HCT116 (cell line): ENCODE measurements at regions not wholly inside any gene's neighbourhood (a gene's known extent, or its start where the extent isn't known, plus 50 kb on each side); places are given as distances from the start of the nearest gene placed in this dataset.

ENCODE experiments used
- ATAC-seq: fragments of 200-7000 bp; cut with Tn5 transposase; 2 replicates; pipeline ENCODE4 v1.9.1; 2020; ENCODE audit warnings: mild to moderate bottlenecking, moderate library complexity
- BruUV-seq: library from RNA; stranded (reverse); fragments of 400-500 nt; replicated peaks from 2 replicates; lab custom pipeline; 2021; lab: Mats Ljungman, UMichigan
- CTCF ChIA-PET: fragments of 300-600 bp; sonication (Branson Sonifier 250); formaldehyde crosslinking; loops from one replicate; lab custom pipeline; 2021; ENCODE audit warnings: antibody characterized with exemption; lab: Charles Lee
- POLR2A ChIA-PET: fragments of 300-600, 350-600 bp; sonication (Branson Sonifier 250); formaldehyde crosslinking; loops from one replicate; lab custom pipeline; 2021; ENCODE audit warnings: antibody characterized with exemption; lab: Charles Lee
- RAD21 ChIA-PET, 2 experiments: fragments of 300-600 bp; sonication (Branson Sonifier 250); formaldehyde crosslinking; loops; one replicate each; lab custom pipeline; 2023; ENCODE audit warnings: low total read pairs in 2 of 2; ENCODE audit not compliant: uncharacterized antibody in 2 of 2, unreplicated experiment in 2 of 2, low non-redundant PET in 1 of 2; lab: Charles Lee
- DNase-seq: peaks from one replicate; pipeline ENCODE4 v3.0.0-alpha.2; 2010; ENCODE audit warnings: low read depth, low spot score
- H2AFZ ChIP-seq: fragments of 200-600 bp; shearing (Covaris generic), sonication (generic); 2 replicates; pipeline ENCODE4 v1.6.1; 2017; ENCODE audit warnings: low read depth, mixed run types, mixed read lengths, antibody characterized with exemption, low read length; ENCODE audit not compliant: poor library complexity, severe bottlenecking
- H3K27ac ChIP-seq: 2 replicates; pipeline ENCODE4 v1.5.1; 2012; ENCODE audit warnings: low read depth, low read length
- H3K27me3 ChIP-seq: fragments of 200-600 bp; sonication (generic); 2 replicates; pipeline ENCODE4 v1.6.1; 2016; ENCODE audit warnings: mixed run types, low read length, mixed read lengths; ENCODE audit not compliant: insufficient read depth
- H3K36me3 ChIP-seq, 2 experiments: fragments of 200-500 bp in 1 of 2; fragments of 200-600 bp in 1 of 2; sonication (Bioruptor generic) in 1 of 2; sonication (generic) in 1 of 2; 2 replicates each; pipeline versions ENCODE4 v1.5.1 to v1.6.1; 2014 to 2016; ENCODE audit warnings: low read length in 2 of 2, inconsistent platforms in 1 of 2, mixed read lengths in 1 of 2, mixed run types in 1 of 2; ENCODE audit not compliant: insufficient read depth in 2 of 2, control insufficient read depth in 1 of 2
- H3K4me1 ChIP-seq, 2 experiments: fragments of 200-600 bp in 1 of 2; sonication (generic) in 1 of 2; 2 replicates each; pipeline versions ENCODE4 v1.5.1 to v1.6.1; 2012 to 2017; ENCODE audit warnings: low read length in 2 of 2, inconsistent platforms in 1 of 2, mild to moderate bottlenecking in 1 of 2, mixed read lengths in 1 of 2, mixed run types in 1 of 2, moderate library complexity in 1 of 2; ENCODE audit not compliant: insufficient read depth in 2 of 2, control insufficient read depth in 1 of 2
- H3K4me2 ChIP-seq: fragments of 200-600 bp; sonication (generic); 2 replicates; pipeline ENCODE4 v1.6.1; 2017; ENCODE audit warnings: mixed run types, low read length, mixed read lengths
- H3K4me3 ChIP-seq, 2 experiments: fragments of 200-600 bp in 1 of 2; sonication (generic) in 1 of 2; replicated peaks in 1 of 2; 2 replicates each; pipeline ENCODE4 v1.5.1; 2011 to 2016; ENCODE audit warnings: low read length in 2 of 2, control low read depth in 1 of 2, low read depth in 1 of 2, mild to moderate bottlenecking in 1 of 2, mixed read lengths in 1 of 2, mixed run types in 1 of 2
- H3K79me2 ChIP-seq: fragments of 200-600 bp; sonication (generic); 2 replicates; pipeline ENCODE4 v1.6.1; 2017; ENCODE audit warnings: mild to moderate bottlenecking, mixed run types, low read length, moderate library complexity, mixed read lengths; ENCODE audit not compliant: insufficient read depth
- H3K9ac ChIP-seq: fragments of 200-600 bp; sonication (generic); 2 replicates; pipeline ENCODE4 v1.6.1; 2016; ENCODE audit warnings: low read length, mixed read lengths
- H3K9me2 ChIP-seq: fragments of 200-600 bp; sonication (generic), shearing (Covaris generic); 2 replicates; pipeline ENCODE4 v1.6.1; 2017; ENCODE audit warnings: mixed run types, mild to moderate bottlenecking, moderate library complexity; ENCODE audit not compliant: insufficient read depth
- H3K9me3 ChIP-seq, 2 experiments: fragments of 200-500 bp in 1 of 2; fragments of 200-600 bp in 1 of 2; sonication (Bioruptor generic) in 1 of 2; sonication (generic) in 1 of 2; 2 replicates each; pipeline ENCODE4 v1.6.1; 2014 to 2017; ENCODE audit warnings: low read length in 2 of 2, mixed read lengths in 2 of 2, inconsistent platforms in 1 of 2, low read depth in 1 of 2, mild to moderate bottlenecking in 1 of 2, mixed run types in 1 of 2, moderate library complexity in 1 of 2; ENCODE audit not compliant: control insufficient read depth in 1 of 2, insufficient read depth in 1 of 2
- H4K20me1 ChIP-seq: fragments of 200-600 bp; sonication (generic), shearing (Covaris generic); 2 replicates; pipeline ENCODE4 v1.6.1; 2017; ENCODE audit warnings: mixed run types, mild to moderate bottlenecking, moderate library complexity; ENCODE audit not compliant: insufficient read depth
- ATF3 ChIP-seq: IDR thresholded peaks from 2 replicates; pipeline ENCODE4 v1.6.1; 2012
- CBX3 ChIP-seq: IDR thresholded peaks from 2 replicates; pipeline ENCODE4 v1.6.1; 2012; ENCODE audit warnings: low read depth
- CTCF ChIP-seq, 3 experiments: fragments of 200-600 bp in 1 of 3; sonication (generic) in 1 of 3; IDR thresholded peaks in 2 of 3; conservative IDR thresholded peaks in 1 of 3; 2 replicates each; pipeline ENCODE4 v1.5.1; 2012 to 2017; ENCODE audit warnings: low read depth in 2 of 3, low read length in 2 of 3, antibody characterized with exemption in 1 of 3, borderline replicate concordance in 1 of 3, control low read depth in 1 of 3, mild to moderate bottlenecking in 1 of 3, mixed read lengths in 1 of 3, mixed run types in 1 of 3, moderate library complexity in 1 of 3; ENCODE audit not compliant: insufficient read depth in 1 of 3
- EGR1 ChIP-seq: IDR thresholded peaks from 2 replicates; pipeline ENCODE4 v1.6.1; 2012; ENCODE audit warnings: low read depth
- RAD21 ChIP-seq: IDR thresholded peaks from 2 replicates; pipeline ENCODE4 v1.6.1; 2012; ENCODE audit warnings: low read depth, mild to moderate bottlenecking
- SP1 ChIP-seq: IDR thresholded peaks from 2 replicates; pipeline ENCODE4 v1.6.1; 2012; ENCODE audit warnings: low read depth
- SRF ChIP-seq: IDR thresholded peaks from 2 replicates; pipeline ENCODE4 v1.6.1; 2012; ENCODE audit warnings: low read depth
- YY1 ChIP-seq: IDR thresholded peaks from 2 replicates; pipeline ENCODE4 v1.6.1; 2011; ENCODE audit warnings: low read length, low read depth, moderate library complexity, mild to moderate bottlenecking; ENCODE audit not compliant: insufficient replicate concordance; ENCODE audit errors: extremely low read depth
- ZNF274 ChIP-seq: fragments of 200-500 bp; sonication (Bioruptor generic); IDR thresholded peaks from 2 replicates; pipeline ENCODE4 v1.6.1; 2014; ENCODE audit warnings: mild to moderate bottlenecking, low read depth, low read length, inconsistent platforms
- intact Hi-C: fragments of 100-400 bp; cut with micrococcal nuclease; formaldehyde crosslinking; loops from 2 replicates; pipeline ENCODE4 v1.10.0; 2022

- no peak overlapping the region for H3K4me2 ChIP-seq
- H3K36me3 ChIP-seq = no peaks in the 10 kb centered on the region
- no peaks in the 10 kb centered on the region for H3K79me2 ChIP-seq
- no peak for TF ChIP-seq ATF3
- peak; percentile 42; the same call in 1 of the 2 replicates for TF ChIP-seq RAD21
- no peak for TF ChIP-seq EGR1
- no peak for TF ChIP-seq SP1
- peak in 2 of 3 experiments; percentile 25 to 33; a peak in 4 of 6 replicates for TF ChIP-seq CTCF (IDR thresholded peaks at IDR 0.05 in 2 of 3, conservative IDR thresholded peaks at IDR 0.05 in 1 of 3; ENCODE audit: borderline replicate concordance in 1 of 3, insufficient read depth in 1 of 3, low read depth in 2 of 3, low read length in 2 of 3)
- ChIA-PET CTCF (no interaction called here), RAD21 (no interaction called here), POLR2A (interaction anchor here (0.7 kb wide), 1 partner anchor 740 kb away, joined by 3 read pairs; no protein-coding TSS in a partner anchor)
- H3K9me2 ChIP-seq = no peaks in the 10 kb centered on the region
- no peak overlapping the region for H3K4me3 ChIP-seq
- no TSS peak for BruUV-seq
- no peak overlapping the region for H3K27ac ChIP-seq
- no peak overlapping the region for H3K9ac ChIP-seq
- intact Hi-C loops = no loop called here
- peaks cover 12% of the 10 kb centered on the region for H3K27me3 ChIP-seq
- DNase-seq = no peak
- no peaks in the 10 kb centered on the region for H3K9me3 ChIP-seq
- no peaks in the 10 kb centered on the region for H3K4me1 ChIP-seq
- no peak overlapping the region for H2AFZ ChIP-seq
- peak; percentile 66 for ATAC-seq
- H4K20me1 ChIP-seq = no peaks in the 10 kb centered on the region
These were observed 288.6 kb downstream of the NDUFA10 start for GRCh38 chr2:239736358-239737143.

GRCh38 chr2:239735829-239736357, 289.2 kb downstream of the NDUFA10 start:
- TF ChIP-seq YY1 (no peak), CTCF (IDR thresholded peaks at IDR 0.05 in 2 of 3, conservative IDR thresholded peaks at IDR 0.05 in 1 of 3; ENCODE audit: borderline replicate concordance in 1 of 3, insufficient read depth in 1 of 3, low read depth in 2 of 3, low read length in 2 of 3) (no peak), SRF (no peak), CBX3 (no peak), ZNF274 (no peak), EGR1 (no peak)
- H3K27me3 ChIP-seq = peaks cover 13% of the 10 kb centered on the region
- H3K9ac ChIP-seq = no peak overlapping the region
- ChIA-PET CTCF (no interaction called here), POLR2A (no interaction called here), RAD21 (no interaction called here)
- no peak overlapping the region for H2AFZ ChIP-seq
- no peak overlapping the region for H3K4me2 ChIP-seq
- H3K4me1 ChIP-seq = no peaks in the 10 kb centered on the region
- no peaks in the 10 kb centered on the region for H4K20me1 ChIP-seq
- intact Hi-C loops = no loop called here
- DNase-seq (no peak), ATAC-seq (no peak)
- H3K9me2 ChIP-seq = no peaks in the 10 kb centered on the region
- BruUV-seq = no TSS peak
- H3K79me2 ChIP-seq = no peaks in the 10 kb centered on the region
- no peak overlapping the region for H3K27ac ChIP-seq
- H3K9me3 ChIP-seq = no peaks in the 10 kb centered on the region
- no peaks in the 10 kb centered on the region for H3K36me3 ChIP-seq
- no peak overlapping the region for H3K4me3 ChIP-seq
